ENCODE measurements at regions not wholly inside any gene's neighbourhood (a gene's known extent, or its start where the extent isn't known, plus 50 kb on each side); places are given as distances from the start of the nearest gene placed in this dataset.

DNA sequence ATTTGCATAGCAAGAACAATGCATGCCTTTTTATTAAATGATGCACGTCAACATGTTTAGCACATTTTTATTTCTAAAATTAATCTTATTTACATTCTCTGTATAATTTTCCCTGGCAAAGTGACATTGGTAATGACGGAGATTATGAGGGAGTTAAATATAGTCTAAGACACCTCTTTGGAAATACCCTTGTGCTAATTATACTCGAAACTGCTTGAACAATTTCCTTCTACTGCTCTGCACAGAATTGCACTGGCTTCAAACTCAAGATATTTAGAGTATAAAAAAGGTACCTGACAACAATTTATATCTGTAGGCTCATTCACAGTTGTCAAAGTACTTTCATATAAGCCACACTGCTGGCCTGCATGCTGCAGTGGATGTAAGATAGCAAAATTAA is 602.7 kb downstream of the NXPH1 start:
- TF ChIP-seq, protein P1, sequence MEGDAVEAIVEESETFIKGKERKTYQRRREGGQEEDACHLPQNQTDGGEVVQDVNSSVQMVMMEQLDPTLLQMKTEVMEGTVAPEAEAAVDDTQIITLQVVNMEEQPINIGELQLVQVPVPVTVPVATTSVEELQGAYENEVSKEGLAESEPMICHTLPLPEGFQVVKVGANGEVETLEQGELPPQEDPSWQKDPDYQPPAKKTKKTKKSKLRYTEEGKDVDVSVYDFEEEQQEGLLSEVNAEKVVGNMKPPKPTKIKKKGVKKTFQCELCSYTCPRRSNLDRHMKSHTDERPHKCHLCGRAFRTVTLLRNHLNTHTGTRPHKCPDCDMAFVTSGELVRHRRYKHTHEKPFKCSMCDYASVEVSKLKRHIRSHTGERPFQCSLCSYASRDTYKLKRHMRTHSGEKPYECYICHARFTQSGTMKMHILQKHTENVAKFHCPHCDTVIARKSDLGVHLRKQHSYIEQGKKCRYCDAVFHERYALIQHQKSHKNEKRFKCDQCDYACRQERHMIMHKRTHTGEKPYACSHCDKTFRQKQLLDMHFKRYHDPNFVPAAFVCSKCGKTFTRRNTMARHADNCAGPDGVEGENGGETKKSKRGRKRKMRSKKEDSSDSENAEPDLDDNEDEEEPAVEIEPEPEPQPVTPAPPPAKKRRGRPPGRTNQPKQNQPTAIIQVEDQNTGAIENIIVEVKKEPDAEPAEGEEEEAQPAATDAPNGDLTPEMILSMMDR (IDR thresholded peaks at IDR 0.05; ENCODE audit: low read depth, low read length) = no peak
- no peak for TF ChIP-seq EZH2phosphoT487 (IDR thresholded peaks at IDR 0.05; ENCODE audit: low read depth)

All from OCI-LY3 (cell line).